Tongue (tissue), 1 donor: ENCODE measurements at regions not wholly inside any gene's neighbourhood (a gene's known extent, or its start where the extent isn't known, plus 50 kb on each side); places are given as distances from the start of the nearest gene placed in this dataset.

ENCODE experiments used
- DNase-seq: peaks from one replicate; pipeline ENCODE4 v3.0.0-alpha.2; 2015

GRCh38 chr10:54961040-54961439, 160.0 kb upstream of the PCDH15 start:
- no peak for DNase-seq

GRCh38 chr10:54958844-54959243, 157.8 kb upstream of the PCDH15 start:
- DNase-seq, result no peak

- DNase-seq, result no peak
Measured at GRCh38 chr10:54947605-54948004, 146.6 kb upstream of the PCDH15 start.

GRCh38 chr10:54940418-54940817, 139.4 kb upstream of the PCDH15 start:
- DNase-seq, result no peak

GRCh38 chr10:54914049-54914448, 113.0 kb upstream of the PCDH15 start:
- peak; percentile 28 for DNase-seq

GRCh38 chr10:54909165-54909564, 108.1 kb upstream of the PCDH15 start:
- DNase-seq, result no peak

- no peak for DNase-seq
Measured at GRCh38 chr10:54908019-54908418, 107.0 kb upstream of the PCDH15 start.

GRCh38 chr10:54906940-54907339, 105.9 kb upstream of the PCDH15 start:
- DNase-seq, result no peak

- peak; percentile 19 for DNase-seq
Measured at GRCh38 chr10:54905578-54906192, 104.7 kb upstream of the PCDH15 start.

GRCh38 chr10:54904833-54905232, 103.8 kb upstream of the PCDH15 start:
- DNase-seq, result no peak

- no peak for DNase-seq
Measured at GRCh38 chr10:54903745-54904144, 102.7 kb upstream of the PCDH15 start.

- no peak for DNase-seq
Measured at GRCh38 chr10:54900584-54900983, 99.6 kb upstream of the PCDH15 start.

GRCh38 chr10:54880996-54881395, 80.0 kb upstream of the PCDH15 start:
- no peak for DNase-seq

GRCh38 chr10:54869022-54869421, 68.0 kb upstream of the PCDH15 start:
- no peak for DNase-seq

GRCh38 chr10:54866666-54867065, 65.6 kb upstream of the PCDH15 start:
- DNase-seq, result no peak

GRCh38 chr10:54854843-54855242, 53.8 kb upstream of the PCDH15 start:
- DNase-seq, result no peak

- no peak for DNase-seq
Measured at GRCh38 chr10:54854389-54854788, 53.4 kb upstream of the PCDH15 start.

GRCh38 chr10:54853883-54854282, 52.9 kb upstream of the PCDH15 start:
- no peak for DNase-seq
